Activated CD4-positive, alpha-beta T cell treated with anti-CD3 and anti-CD28 coated beads for 1 hour (primary cell): ENCODE measurements at regions not wholly inside any gene's neighbourhood (a gene's known extent, or its start where the extent isn't known, plus 50 kb on each side); places are given as distances from the start of the nearest gene placed in this dataset.

Source experiments
- DNase-seq: peaks from one replicate; pipeline ENCODE4 v3.0.0-alpha.2; 2020

- no peak for DNase-seq
Measured at GRCh38 chr6:140108167-140108566, 733.7 kb upstream of the CITED2 start.

GRCh38 chr6:140107216-140107615 is 732.8 kb upstream of the CITED2 start:
- DNase-seq = no peak

- no peak for DNase-seq
Measured at GRCh38 chr6:140105857-140106256, 731.4 kb upstream of the CITED2 start.

GRCh38 chr6:140105241-140105640 is 730.8 kb upstream of the CITED2 start:
- no peak for DNase-seq

- no peak for DNase-seq
Measured at GRCh38 chr6:140101818-140102217, 727.4 kb upstream of the CITED2 start.

GRCh38 chr6:140101367-140101766 is 726.9 kb upstream of the CITED2 start:
- no peak for DNase-seq

GRCh38 chr6:140095532-140095931 is 721.1 kb upstream of the CITED2 start:
- DNase-seq = no peak

GRCh38 chr6:140091895-140092294 is 717.4 kb upstream of the CITED2 start:
- DNase-seq = no peak

GRCh38 chr6:140090871-140091270 is 716.4 kb upstream of the CITED2 start:
- DNase-seq = no peak

GRCh38 chr6:140083375-140083774 is 708.9 kb upstream of the CITED2 start:
- no peak for DNase-seq

- DNase-seq = no peak
Measured at GRCh38 chr6:140082867-140083297, 708.4 kb upstream of the CITED2 start.

GRCh38 chr6:140079328-140079727 is 704.9 kb upstream of the CITED2 start:
- no peak for DNase-seq

- no peak for DNase-seq
Measured at GRCh38 chr6:140078561-140079125, 704.2 kb upstream of the CITED2 start.

- DNase-seq = no peak
Measured at GRCh38 chr6:140077827-140078560, 703.5 kb upstream of the CITED2 start.

- DNase-seq = no peak
Measured at GRCh38 chr6:140076105-140076504, 701.7 kb upstream of the CITED2 start.

GRCh38 chr6:140073456-140073855 is 699.0 kb upstream of the CITED2 start:
- DNase-seq = no peak

- DNase-seq = no peak
Measured at GRCh38 chr6:140071601-140072062, 697.2 kb upstream of the CITED2 start.

- DNase-seq = no peak
Measured at GRCh38 chr6:140070846-140071473, 696.5 kb upstream of the CITED2 start.

GRCh38 chr6:140069576-140069975 is 695.1 kb upstream of the CITED2 start:
- no peak for DNase-seq

GRCh38 chr6:140068801-140069200 is 694.4 kb upstream of the CITED2 start:
- no peak for DNase-seq

GRCh38 chr6:140064366-140064765 is 689.9 kb upstream of the CITED2 start:
- no peak for DNase-seq

- DNase-seq = no peak
Measured at GRCh38 chr6:140063021-140063399, 688.6 kb upstream of the CITED2 start.

- no peak for DNase-seq
Measured at GRCh38 chr6:140062043-140063020, 687.9 kb upstream of the CITED2 start.
